Mesendoderm (in vitro differentiated cells): ENCODE measurements at regions not wholly inside any gene's neighbourhood (a gene's known extent, or its start where the extent isn't known, plus 50 kb on each side); places are given as distances from the start of the nearest gene placed in this dataset.

Experiments
- DNase-seq: peaks from one replicate; pipeline ENCODE4 v3.0.0; 2013
- H2AK5ac ChIP-seq: 2 replicates; pipeline ENCODE4 v1.6.1; 2013; ENCODE audit warnings: low read length, inconsistent platforms
- H2BK120ac ChIP-seq: 2 replicates; pipeline ENCODE4 v1.6.1; 2013; ENCODE audit warnings: low read depth, mild to moderate bottlenecking, low read length, moderate library complexity, mixed read lengths
- H2BK15ac ChIP-seq: replicated peaks from 2 replicates; pipeline ENCODE4 v1.6.1; 2013; ENCODE audit warnings: low read depth, mild to moderate bottlenecking, moderate library complexity
- H2BK5ac ChIP-seq: 2 replicates; pipeline ENCODE4 v1.6.1; 2013; ENCODE audit warnings: low read length, inconsistent platforms
- H3K18ac ChIP-seq: 2 replicates; pipeline ENCODE4 v1.6.1; 2013; ENCODE audit warnings: mild to moderate bottlenecking, low read length, mixed read lengths
- H3K23ac ChIP-seq: one replicate; pipeline ENCODE4 v1.6.1; 2013; ENCODE audit warnings: low read length
- H3K27ac ChIP-seq: 2 replicates; pipeline ENCODE4 v1.5.1; 2013; ENCODE audit warnings: low read depth, mild to moderate bottlenecking, inconsistent platforms, low read length, moderate library complexity
- H3K27me3 ChIP-seq: 2 replicates; pipeline ENCODE4 v1.6.1; 2013; ENCODE audit warnings: low read length, control low read depth, mild to moderate bottlenecking, inconsistent platforms; ENCODE audit not compliant: insufficient read depth, poor library complexity
- H3K36me3 ChIP-seq: 2 replicates; pipeline ENCODE4 v1.6.1; 2013; ENCODE audit warnings: low read length, inconsistent platforms; ENCODE audit not compliant: control insufficient read depth, insufficient read depth
- H3K4ac ChIP-seq: one replicate; pipeline ENCODE4 v1.6.1; 2013; ENCODE audit warnings: low read depth, mild to moderate bottlenecking, low read length, moderate library complexity
- H3K4me1 ChIP-seq: 2 replicates; pipeline ENCODE4 v1.6.1; 2013; ENCODE audit warnings: low read depth, low read length, inconsistent platforms; ENCODE audit not compliant: control insufficient read depth
- H3K4me2 ChIP-seq: 2 replicates; pipeline ENCODE4 v1.6.1; 2013; ENCODE audit warnings: low read length
- H3K4me3 ChIP-seq: 2 replicates; pipeline ENCODE4 v1.5.1; 2013; ENCODE audit warnings: mild to moderate bottlenecking, low read length
- H3K56ac ChIP-seq: one replicate; pipeline ENCODE4 v1.6.1; 2013; ENCODE audit warnings: low read length
- H3K79me1 ChIP-seq: 2 replicates; pipeline ENCODE4 v1.6.1; 2013; ENCODE audit warnings: low read length, inconsistent platforms
- H3K79me2 ChIP-seq: 2 replicates; pipeline ENCODE4 v1.6.1; 2013; ENCODE audit warnings: mild to moderate bottlenecking, low read length; ENCODE audit not compliant: control insufficient read depth, insufficient read depth
- H3K9ac ChIP-seq: 2 replicates; pipeline ENCODE4 v1.6.1; 2013; ENCODE audit warnings: low read length, inconsistent platforms
- H4K5ac ChIP-seq: one replicate; pipeline ENCODE4 v1.6.1; 2013; ENCODE audit warnings: low read length
- H4K8ac ChIP-seq: one replicate; pipeline ENCODE4 v1.6.1; 2013; ENCODE audit warnings: low read depth, mild to moderate bottlenecking, control low read depth, low read length, moderate library complexity
- WGBS: extraction: QIAGEN DNeasy Blood & Tissue Kit; methylation state at CpG from one replicate; pipeline ENCODE4 v1.1.7; 2013; ENCODE audit warnings: low lambda C conversion rate, missing lambda C conversion rate; ENCODE audit not compliant: insufficient coverage; ENCODE audit errors: extremely low coverage; 5-methylcytosine and 5-hydroxymethylcytosine counted together

DNA sequence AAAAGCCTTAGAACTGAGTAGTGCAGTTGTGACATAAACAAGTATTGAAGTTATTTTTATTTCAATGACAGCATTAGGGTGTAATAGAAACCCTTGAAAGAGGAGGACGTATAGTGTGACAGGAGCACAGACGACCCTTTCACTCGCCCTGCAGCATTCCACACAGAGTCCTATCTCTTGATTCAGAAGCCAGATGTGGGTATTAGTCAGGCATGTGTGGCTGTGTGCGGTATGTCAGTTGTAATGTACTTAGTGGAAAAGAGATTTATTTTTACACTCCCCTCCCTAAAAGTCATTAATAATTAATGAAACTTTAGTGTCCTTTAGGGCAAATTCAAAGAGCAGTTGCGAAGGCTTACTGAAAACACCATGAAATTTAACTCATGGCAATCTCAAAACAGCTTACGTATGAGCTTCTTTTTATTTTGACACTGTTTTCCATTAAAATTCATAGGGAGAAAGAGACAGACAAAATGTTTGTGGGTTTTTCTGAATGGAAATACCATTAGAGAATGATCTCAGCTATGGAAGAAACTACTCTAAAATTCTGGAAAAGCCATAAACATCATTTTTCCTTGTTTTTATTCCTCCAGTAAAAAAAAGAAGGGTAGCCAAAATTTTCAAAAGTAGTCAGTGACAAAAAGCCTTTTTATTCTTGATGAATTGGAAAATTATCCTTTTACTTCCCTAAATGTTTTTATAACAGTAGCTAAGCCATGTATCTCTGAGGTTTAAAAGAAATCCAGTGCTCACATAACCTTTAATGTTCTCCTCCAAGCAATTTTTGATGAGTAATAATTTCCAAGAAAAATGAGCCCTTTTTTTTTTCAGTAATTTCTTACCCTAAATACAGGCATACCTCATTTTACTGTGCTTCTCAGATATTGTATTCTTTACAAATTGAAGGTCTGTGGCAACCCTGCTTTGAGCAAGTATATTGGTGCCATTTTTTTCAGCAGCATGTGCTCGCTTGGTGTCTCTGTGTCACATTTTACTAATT lies 84.0 kb upstream of the DSEL start:
- no CpG with 5 or more reads among the region's 7 CpGs for WGBS

DNA sequence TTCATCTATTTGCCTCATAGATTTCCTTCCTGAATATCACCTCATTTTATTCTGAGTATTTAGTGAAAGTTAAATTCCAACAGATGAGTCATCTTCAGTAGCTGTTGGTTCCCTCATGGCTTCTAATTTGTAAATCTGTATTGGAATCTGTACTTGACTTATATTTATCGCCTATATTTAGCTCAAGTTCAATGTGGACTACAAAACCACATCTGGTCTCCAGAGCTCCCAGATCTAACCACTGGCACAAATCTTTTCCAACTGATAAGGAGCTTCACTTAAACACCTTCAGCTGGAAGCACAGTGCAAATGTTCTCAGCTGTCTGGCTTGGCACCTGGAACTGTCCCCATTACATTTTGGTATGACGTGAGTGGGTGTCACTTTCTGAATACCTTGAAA lies 82.8 kb upstream of the DSEL start:
- no peak for DNase-seq
- Histone ChIP-seq H2BK15ac (no peak overlapping the region), H3K36me3 (no peaks in the 10 kb centered on the region), H3K4ac (no peak overlapping the region), H3K27me3 (no peaks in the 10 kb centered on the region), H3K9ac (no peak overlapping the region), H3K27ac (no peak overlapping the region), H4K8ac (no peak overlapping the region), H3K79me2 (no peaks in the 10 kb centered on the region), H3K79me1 (no peaks in the 10 kb centered on the region), H3K4me3 (no peak overlapping the region), H3K18ac (no peak overlapping the region), H3K4me2 (no peak overlapping the region), H3K23ac (no peak overlapping the region), H2BK120ac (no peak overlapping the region), H2AK5ac (no peak overlapping the region), H3K56ac (no peak overlapping the region), H4K5ac (no peak overlapping the region), H2BK5ac (no peak overlapping the region), H3K4me1 (no peaks in the 10 kb centered on the region)
- WGBS = no CpG with 5 or more reads among the region's 2 CpGs

More for the DNA sequence above, 84.0 kb upstream of the DSEL start:
- no peaks in the 10 kb centered on the region for H3K4me1 ChIP-seq
- no peak overlapping the region for H3K18ac ChIP-seq
- no peaks in the 10 kb centered on the region for H3K79me2 ChIP-seq
- H2BK5ac ChIP-seq = no peak overlapping the region
- no peak overlapping the region for H3K4me2 ChIP-seq
- no peak overlapping the region for H4K8ac ChIP-seq
- H3K36me3 ChIP-seq = no peaks in the 10 kb centered on the region
- H2BK120ac ChIP-seq = no peak overlapping the region
- no peak overlapping the region for H3K9ac ChIP-seq
- H4K5ac ChIP-seq = no peak overlapping the region
- H2AK5ac ChIP-seq = no peak overlapping the region
- H3K4ac ChIP-seq = no peak overlapping the region
- H3K27ac ChIP-seq = no peak overlapping the region
- no peak overlapping the region for H3K4me3 ChIP-seq
- no peak overlapping the region for H2BK15ac ChIP-seq
- no peaks in the 10 kb centered on the region for H3K79me1 ChIP-seq
- peak; percentile 45 for DNase-seq
- H3K27me3 ChIP-seq = no peaks in the 10 kb centered on the region
- H3K23ac ChIP-seq = no peak overlapping the region
- no peak overlapping the region for H3K56ac ChIP-seq

DNA sequence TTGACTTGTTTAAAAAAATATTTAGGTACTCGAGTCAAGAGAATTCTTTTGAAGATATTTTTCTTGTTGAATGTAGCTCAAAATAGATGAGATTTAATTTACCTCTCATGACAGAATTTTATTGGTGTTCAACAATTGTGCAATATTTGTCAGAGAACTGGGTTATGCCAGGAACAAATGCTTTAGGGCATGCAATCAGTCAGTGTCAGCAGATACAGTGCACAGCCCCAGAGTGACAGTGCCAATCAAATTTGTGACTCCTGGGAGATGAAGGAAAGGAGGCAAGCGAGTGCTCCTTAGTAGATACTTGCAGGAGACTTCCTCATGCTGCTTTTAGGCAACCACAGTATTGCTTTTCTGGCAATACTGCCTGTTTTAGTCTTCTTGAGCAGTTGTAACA lies 81.2 kb upstream of the DSEL start:
- Histone ChIP-seq H3K27me3 (no peaks in the 10 kb centered on the region), H4K8ac (no peak overlapping the region), H3K27ac (no peak overlapping the region), H3K23ac (no peak overlapping the region), H3K9ac (no peak overlapping the region), H2BK120ac (no peak overlapping the region), H2BK5ac (no peak overlapping the region), H3K36me3 (no peaks in the 10 kb centered on the region), H3K4ac (no peak overlapping the region), H3K4me3 (no peak overlapping the region), H3K18ac (no peak overlapping the region), H3K4me1 (no peaks in the 10 kb centered on the region), H4K5ac (no peak overlapping the region), H2BK15ac (no peak overlapping the region), H2AK5ac (no peak overlapping the region), H3K79me2 (no peaks in the 10 kb centered on the region), H3K4me2 (no peak overlapping the region), H3K56ac (no peak overlapping the region), H3K79me1 (no peaks in the 10 kb centered on the region)
- DNase-seq = no peak
- no CpG with 5 or more reads among the region's 2 CpGs for WGBS

DNA sequence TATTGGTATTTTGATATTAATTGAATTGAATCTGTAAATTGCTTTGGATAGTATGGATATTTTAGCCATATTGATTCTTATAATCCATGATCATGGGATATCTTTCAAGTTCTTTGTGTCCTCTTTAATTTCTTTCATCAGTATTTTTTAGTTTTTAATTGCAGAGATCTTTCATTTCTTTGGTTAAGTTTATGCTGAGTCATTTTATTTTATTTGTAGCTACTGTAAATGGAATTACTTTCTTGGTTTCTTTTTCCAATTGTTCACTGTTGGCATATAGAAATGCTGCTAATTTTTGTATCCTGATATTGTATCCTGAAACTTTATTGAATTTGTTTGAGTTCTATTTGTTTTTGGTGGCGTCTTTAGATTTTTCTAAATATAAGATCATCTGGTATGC lies 79.5 kb upstream of the DSEL start:
- H3K79me2 ChIP-seq = no peaks in the 10 kb centered on the region
- WGBS = no CpG with 5 or more reads among the region's 1 CpG

DNA sequence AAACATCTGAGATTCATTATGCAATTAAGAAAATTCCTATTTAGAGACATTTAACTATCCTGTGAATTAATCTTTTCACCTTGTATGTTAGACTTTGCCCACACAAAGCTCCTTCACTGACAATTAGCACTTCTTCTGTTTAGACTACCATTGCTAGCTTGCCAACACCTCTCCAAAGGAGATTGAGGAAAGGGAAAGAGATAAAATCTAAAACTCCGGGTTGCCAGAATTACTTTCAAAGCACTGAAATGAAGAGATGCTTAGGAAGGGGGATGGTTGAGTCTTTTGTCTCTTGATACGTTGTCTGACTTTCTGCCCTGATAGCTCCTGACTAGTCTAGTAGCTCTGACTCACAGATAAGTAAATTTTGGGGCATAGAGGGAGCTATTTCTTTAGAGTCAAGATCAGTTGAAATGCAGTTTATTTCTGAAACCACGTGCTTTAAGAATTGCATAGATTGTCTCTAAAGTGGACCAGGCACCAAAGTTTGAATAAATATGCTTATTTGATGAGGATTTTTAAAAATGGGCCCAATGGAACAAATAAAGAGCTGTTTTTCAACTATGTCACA lies 74.1 kb upstream of the DSEL start:
- Histone ChIP-seq H3K18ac (no peak overlapping the region), H3K56ac (no peak overlapping the region), H4K8ac (no peak overlapping the region), H3K4me2 (no peak overlapping the region), H3K4ac (no peak overlapping the region), H2BK120ac (no peak overlapping the region), H3K4me3 (no peak overlapping the region), H2AK5ac (no peak overlapping the region), H3K23ac (no peak overlapping the region), H4K5ac (no peak overlapping the region), H3K9ac (no peak overlapping the region), H3K27ac (no peak overlapping the region), H3K79me2 (no peaks in the 10 kb centered on the region), H2BK15ac (no peak overlapping the region), H3K36me3 (no peaks in the 10 kb centered on the region), H2BK5ac (no peak overlapping the region), H3K79me1 (no peaks in the 10 kb centered on the region), H3K4me1 (peaks cover 4% of the 10 kb centered on the region), H3K27me3 (no peaks in the 10 kb centered on the region)
- no CpG with 5 or more reads among the region's 3 CpGs for WGBS
- peak; percentile 94 for DNase-seq

More for the DNA sequence above, 79.5 kb upstream of the DSEL start:
- Histone ChIP-seq H2AK5ac (no peak overlapping the region), H4K5ac (no peak overlapping the region), H3K27me3 (no peaks in the 10 kb centered on the region), H3K36me3 (no peaks in the 10 kb centered on the region), H3K9ac (no peak overlapping the region), H2BK5ac (no peak overlapping the region), H3K4me2 (no peak overlapping the region), H3K79me1 (no peaks in the 10 kb centered on the region), H3K4me1 (peaks cover 2% of the 10 kb centered on the region), H3K27ac (no peak overlapping the region), H4K8ac (no peak overlapping the region), H2BK120ac (no peak overlapping the region), H3K4ac (no peak overlapping the region), H2BK15ac (no peak overlapping the region), H3K23ac (no peak overlapping the region), H3K56ac (no peak overlapping the region), H3K4me3 (no peak overlapping the region), H3K18ac (no peak overlapping the region)
- DNase-seq = no peak
